HCT116 (cell line): ENCODE measurements at regions not wholly inside any gene's neighbourhood (a gene's known extent, or its start where the extent isn't known, plus 50 kb on each side); places are given as distances from the start of the nearest gene placed in this dataset.

ENCODE experiments used
- ATAC-seq: fragments of 200-7000 bp; cut with Tn5 transposase; 2 replicates; pipeline ENCODE4 v1.9.1; 2020; ENCODE audit warnings: mild to moderate bottlenecking, moderate library complexity
- BruUV-seq: library from RNA; stranded (reverse); fragments of 400-500 nt; replicated peaks from 2 replicates; lab custom pipeline; 2021; lab: Mats Ljungman, UMichigan
- CTCF ChIA-PET: fragments of 300-600 bp; sonication (Branson Sonifier 250); formaldehyde crosslinking; loops from one replicate; lab custom pipeline; 2021; ENCODE audit warnings: antibody characterized with exemption; lab: Charles Lee
- POLR2A ChIA-PET: fragments of 300-600, 350-600 bp; sonication (Branson Sonifier 250); formaldehyde crosslinking; loops from one replicate; lab custom pipeline; 2021; ENCODE audit warnings: antibody characterized with exemption; lab: Charles Lee
- RAD21 ChIA-PET, 2 experiments: fragments of 300-600 bp; sonication (Branson Sonifier 250); formaldehyde crosslinking; loops; one replicate each; lab custom pipeline; 2023; ENCODE audit warnings: low total read pairs in 2 of 2; ENCODE audit not compliant: uncharacterized antibody in 2 of 2, unreplicated experiment in 2 of 2, low non-redundant PET in 1 of 2; lab: Charles Lee
- DNase-seq: peaks from one replicate; pipeline ENCODE4 v3.0.0-alpha.2; 2010; ENCODE audit warnings: low read depth, low spot score
- H2AFZ ChIP-seq: fragments of 200-600 bp; shearing (Covaris generic), sonication (generic); 2 replicates; pipeline ENCODE4 v1.6.1; 2017; ENCODE audit warnings: low read depth, mixed run types, mixed read lengths, antibody characterized with exemption, low read length; ENCODE audit not compliant: poor library complexity, severe bottlenecking
- H3K27ac ChIP-seq: 2 replicates; pipeline ENCODE4 v1.5.1; 2012; ENCODE audit warnings: low read depth, low read length
- H3K27me3 ChIP-seq: fragments of 200-600 bp; sonication (generic); 2 replicates; pipeline ENCODE4 v1.6.1; 2016; ENCODE audit warnings: mixed run types, low read length, mixed read lengths; ENCODE audit not compliant: insufficient read depth
- H3K36me3 ChIP-seq, 2 experiments: fragments of 200-500 bp in 1 of 2; fragments of 200-600 bp in 1 of 2; sonication (Bioruptor generic) in 1 of 2; sonication (generic) in 1 of 2; 2 replicates each; pipeline versions ENCODE4 v1.5.1 to v1.6.1; 2014 to 2016; ENCODE audit warnings: low read length in 2 of 2, inconsistent platforms in 1 of 2, mixed read lengths in 1 of 2, mixed run types in 1 of 2; ENCODE audit not compliant: insufficient read depth in 2 of 2, control insufficient read depth in 1 of 2
- H3K4me1 ChIP-seq, 2 experiments: fragments of 200-600 bp in 1 of 2; sonication (generic) in 1 of 2; 2 replicates each; pipeline versions ENCODE4 v1.5.1 to v1.6.1; 2012 to 2017; ENCODE audit warnings: low read length in 2 of 2, inconsistent platforms in 1 of 2, mild to moderate bottlenecking in 1 of 2, mixed read lengths in 1 of 2, mixed run types in 1 of 2, moderate library complexity in 1 of 2; ENCODE audit not compliant: insufficient read depth in 2 of 2, control insufficient read depth in 1 of 2
- H3K4me2 ChIP-seq: fragments of 200-600 bp; sonication (generic); 2 replicates; pipeline ENCODE4 v1.6.1; 2017; ENCODE audit warnings: mixed run types, low read length, mixed read lengths
- H3K4me3 ChIP-seq, 2 experiments: fragments of 200-600 bp in 1 of 2; sonication (generic) in 1 of 2; replicated peaks in 1 of 2; 2 replicates each; pipeline ENCODE4 v1.5.1; 2011 to 2016; ENCODE audit warnings: low read length in 2 of 2, control low read depth in 1 of 2, low read depth in 1 of 2, mild to moderate bottlenecking in 1 of 2, mixed read lengths in 1 of 2, mixed run types in 1 of 2
- H3K79me2 ChIP-seq: fragments of 200-600 bp; sonication (generic); 2 replicates; pipeline ENCODE4 v1.6.1; 2017; ENCODE audit warnings: mild to moderate bottlenecking, mixed run types, low read length, moderate library complexity, mixed read lengths; ENCODE audit not compliant: insufficient read depth
- H3K9ac ChIP-seq: fragments of 200-600 bp; sonication (generic); 2 replicates; pipeline ENCODE4 v1.6.1; 2016; ENCODE audit warnings: low read length, mixed read lengths
- H3K9me2 ChIP-seq: fragments of 200-600 bp; sonication (generic), shearing (Covaris generic); 2 replicates; pipeline ENCODE4 v1.6.1; 2017; ENCODE audit warnings: mixed run types, mild to moderate bottlenecking, moderate library complexity; ENCODE audit not compliant: insufficient read depth
- H3K9me3 ChIP-seq, 2 experiments: fragments of 200-500 bp in 1 of 2; fragments of 200-600 bp in 1 of 2; sonication (Bioruptor generic) in 1 of 2; sonication (generic) in 1 of 2; 2 replicates each; pipeline ENCODE4 v1.6.1; 2014 to 2017; ENCODE audit warnings: low read length in 2 of 2, mixed read lengths in 2 of 2, inconsistent platforms in 1 of 2, low read depth in 1 of 2, mild to moderate bottlenecking in 1 of 2, mixed run types in 1 of 2, moderate library complexity in 1 of 2; ENCODE audit not compliant: control insufficient read depth in 1 of 2, insufficient read depth in 1 of 2
- H4K20me1 ChIP-seq: fragments of 200-600 bp; sonication (generic), shearing (Covaris generic); 2 replicates; pipeline ENCODE4 v1.6.1; 2017; ENCODE audit warnings: mixed run types, mild to moderate bottlenecking, moderate library complexity; ENCODE audit not compliant: insufficient read depth
- ATF3 ChIP-seq: IDR thresholded peaks from 2 replicates; pipeline ENCODE4 v1.6.1; 2012
- CBX3 ChIP-seq: IDR thresholded peaks from 2 replicates; pipeline ENCODE4 v1.6.1; 2012; ENCODE audit warnings: low read depth
- EZH2 ChIP-seq: fragments of 200-600 bp; sonication (generic); IDR thresholded peaks from 2 replicates; pipeline ENCODE4 v1.6.1; 2017; ENCODE audit warnings: antibody characterized with exemption, mixed run types
- EZH2phosphoT487 ChIP-seq: fragments of 200-600 bp; IDR thresholded peaks from 2 replicates; pipeline ENCODE4 v1.6.1; 2018; ENCODE audit warnings: antibody characterized with exemption, borderline replicate concordance
- FOSL1 ChIP-seq: IDR thresholded peaks from 2 replicates; pipeline ENCODE4 v1.6.1; 2012; ENCODE audit warnings: low read depth
- JUND ChIP-seq: IDR thresholded peaks from 2 replicates; pipeline ENCODE4 v1.6.1; 2012
- MAX ChIP-seq: IDR thresholded peaks from 2 replicates; pipeline ENCODE4 v1.6.1; 2012
- POLR2A ChIP-seq: IDR thresholded peaks from 2 replicates; pipeline ENCODE4 v1.7.0; 2011; ENCODE audit warnings: borderline replicate concordance; ENCODE audit not compliant: insufficient read depth, insufficient read length; ENCODE audit errors: extremely low read depth
- POLR2AphosphoS5 ChIP-seq: IDR thresholded peaks from 2 replicates; pipeline ENCODE4 v1.6.1; 2011; ENCODE audit warnings: mild to moderate bottlenecking, low read depth, low read length, moderate library complexity
- RAD21 ChIP-seq: IDR thresholded peaks from 2 replicates; pipeline ENCODE4 v1.6.1; 2012; ENCODE audit warnings: low read depth, mild to moderate bottlenecking
- REST ChIP-seq: IDR thresholded peaks from 2 replicates; pipeline ENCODE4 v1.6.1; 2012; ENCODE audit warnings: low read depth
- SIN3A ChIP-seq: IDR thresholded peaks from 2 replicates; pipeline ENCODE4 v1.6.1; 2012; ENCODE audit warnings: low read depth
- SRF ChIP-seq: IDR thresholded peaks from 2 replicates; pipeline ENCODE4 v1.6.1; 2012; ENCODE audit warnings: low read depth
- TCF7L2 ChIP-seq: IDR thresholded peaks from 2 replicates; pipeline ENCODE4 v1.7.0; 2011; ENCODE audit warnings: borderline replicate concordance, inconsistent platforms; ENCODE audit not compliant: insufficient read depth, insufficient read length; ENCODE audit errors: extremely low read depth
- ZFX ChIP-seq: fragments of 450-650 bp; IDR thresholded peaks from 2 replicates; pipeline ENCODE4 v1.6.1; 2017
- ZNF274 ChIP-seq: fragments of 200-500 bp; sonication (Bioruptor generic); IDR thresholded peaks from 2 replicates; pipeline ENCODE4 v1.6.1; 2014; ENCODE audit warnings: mild to moderate bottlenecking, low read depth, low read length, inconsistent platforms
- intact Hi-C: fragments of 100-400 bp; cut with micrococcal nuclease; formaldehyde crosslinking; loops from 2 replicates; pipeline ENCODE4 v1.10.0; 2022
- TF ChIP-seq, protein P1 (sequence below): IDR thresholded peaks from 2 replicates; pipeline ENCODE4 v1.6.1; 2011; ENCODE audit warnings: mild to moderate bottlenecking, low read length, moderate library complexity; ENCODE audit not compliant: insufficient replicate concordance; ENCODE audit errors: extremely low read depth

GRCh38 chr5:33317271-33317670, 123.5 kb upstream of the TARS1 start:
- no peak for TF ChIP-seq MAX
- TF ChIP-seq ZFX, result no peak
- no peak for TF ChIP-seq CBX3
- no peak for TF ChIP-seq SRF
- no peak for TF ChIP-seq TCF7L2
- TF ChIP-seq REST, result no peak
- no peak for TF ChIP-seq EZH2
- TF ChIP-seq, protein P1, sequence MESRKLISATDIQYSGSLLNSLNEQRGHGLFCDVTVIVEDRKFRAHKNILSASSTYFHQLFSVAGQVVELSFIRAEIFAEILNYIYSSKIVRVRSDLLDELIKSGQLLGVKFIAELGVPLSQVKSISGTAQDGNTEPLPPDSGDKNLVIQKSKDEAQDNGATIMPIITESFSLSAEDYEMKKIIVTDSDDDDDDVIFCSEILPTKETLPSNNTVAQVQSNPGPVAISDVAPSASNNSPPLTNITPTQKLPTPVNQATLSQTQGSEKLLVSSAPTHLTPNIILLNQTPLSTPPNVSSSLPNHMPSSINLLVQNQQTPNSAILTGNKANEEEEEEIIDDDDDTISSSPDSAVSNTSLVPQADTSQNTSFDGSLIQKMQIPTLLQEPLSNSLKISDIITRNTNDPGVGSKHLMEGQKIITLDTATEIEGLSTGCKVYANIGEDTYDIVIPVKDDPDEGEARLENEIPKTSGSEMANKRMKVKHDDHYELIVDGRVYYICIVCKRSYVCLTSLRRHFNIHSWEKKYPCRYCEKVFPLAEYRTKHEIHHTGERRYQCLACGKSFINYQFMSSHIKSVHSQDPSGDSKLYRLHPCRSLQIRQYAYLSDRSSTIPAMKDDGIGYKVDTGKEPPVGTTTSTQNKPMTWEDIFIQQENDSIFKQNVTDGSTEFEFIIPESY, result no peak
- TF ChIP-seq ZNF274, result no peak
- no peak for TF ChIP-seq SIN3A
- TF ChIP-seq ATF3, result no peak
- TF ChIP-seq POLR2AphosphoS5, result no peak
- TF ChIP-seq FOSL1, result no peak
- no peak for TF ChIP-seq RAD21
- TF ChIP-seq POLR2A, result no peak
- no peak for TF ChIP-seq JUND
- no peak for TF ChIP-seq EZH2phosphoT487
- no peaks in the 10 kb centered on the region for H3K79me2 ChIP-seq
- BruUV-seq, result no TSS peak
- no peak overlapping the region for H2AFZ ChIP-seq
- DNase-seq (no peak), ATAC-seq (no peak)
- H4K20me1 ChIP-seq, result no peaks in the 10 kb centered on the region
- H3K4me2 ChIP-seq, result no peak overlapping the region
- no peaks in the 10 kb centered on the region for H3K27me3 ChIP-seq
- POLR2A ChIA-PET, result no interaction called here
- no peak overlapping the region for H3K27ac ChIP-seq
- no peaks in the 10 kb centered on the region for H3K36me3 ChIP-seq
- RAD21 ChIA-PET, result no interaction called here
- H3K9ac ChIP-seq, result no peak overlapping the region
- no peaks in the 10 kb centered on the region for H3K9me2 ChIP-seq
- no peaks in the 10 kb centered on the region for H3K9me3 ChIP-seq
- CTCF ChIA-PET, result no interaction called here
- peaks cover 2 to 14% of the 10 kb centered on the region in 2 experiments; a peak in 3 of 4 replicates for H3K4me1 ChIP-seq
- H3K4me3 ChIP-seq, result no peak overlapping the region
- intact Hi-C loops, result no loop called here
